Heart right ventricle (tissue), 16 donors: ENCODE measurements at regions not wholly inside any gene's neighbourhood (a gene's known extent, or its start where the extent isn't known, plus 50 kb on each side); places are given as distances from the start of the nearest gene placed in this dataset.

ENCODE experiments used
- ATAC-seq, 8 donors: fragments of 200-7000 bp; cut with Tn5 transposase; one replicate each; pipeline ENCODE4 v1.9.1; 2020; ENCODE audit warnings: mild to moderate bottlenecking in 8 of 8, moderate library complexity in 8 of 8, moderate number of reproducible peaks in 1 of 8
- DNase-seq, 2 donors: peaks; one replicate each; pipeline ENCODE4 v3.0.0-alpha.2; 2020
- H3K27ac ChIP-seq, 10 donors: fragments of 200-600 bp; sonication (generic) in 2 of 10; one replicate each; pipeline versions ENCODE4 v1.5.0 to v1.8.0; 2020 to 2022; ENCODE audit warnings: mild to moderate bottlenecking in 3 of 10
- H3K27me3 ChIP-seq, 7 donors: fragments of 200-600 bp; one replicate each; pipeline ENCODE4 v1.8.0; 2021 to 2022; ENCODE audit warnings: mild to moderate bottlenecking in 2 of 7
- H3K36me3 ChIP-seq, 9 donors: fragments of 200-600 bp; sonication (generic) in 1 of 9; one replicate each; pipeline versions ENCODE4 v1.5.0 to v1.8.0; 2020 to 2022; ENCODE audit warnings: mild to moderate bottlenecking in 2 of 9
- H3K4me1 ChIP-seq, 9 donors: fragments of 200-600 bp; sonication (generic) in 1 of 9; one replicate each; pipeline versions ENCODE4 v1.5.0 to v1.8.0; 2020 to 2022; ENCODE audit warnings: mild to moderate bottlenecking in 4 of 9
- H3K4me3 ChIP-seq, 10 donors: fragments of 200-600 bp; sonication (generic) in 2 of 10; one replicate each; pipeline versions ENCODE4 v1.5.0 to v1.8.0; 2020 to 2022; ENCODE audit warnings: mild to moderate bottlenecking in 7 of 10, moderate library complexity in 2 of 10
- H3K9me3 ChIP-seq, 11 donors: fragments of 200-600 bp in 10 of 11; sonication (generic) in 2 of 11; one replicate each; pipeline versions ENCODE4 v1.5.0 to v1.8.0; 2013 to 2022; ENCODE audit warnings: mild to moderate bottlenecking in 2 of 11, control low read depth in 1 of 11, moderate library complexity in 1 of 11
- CTCF ChIP-seq, 9 donors: fragments of 200-600 bp; sonication (generic) in 2 of 9; IDR thresholded peaks; one replicate each; pipeline versions ENCODE4 v1.5.0 to v1.8.0; 2021 to 2022; ENCODE audit warnings: antibody characterized with exemption in 9 of 9, mild to moderate bottlenecking in 5 of 9, moderate library complexity in 1 of 9
- WGBS, 2 donors: extraction: QIAGEN DNeasy Blood & Tissue Kit; methylation state at CpG; one replicate each; pipeline ENCODE4 v1.1.7; 2013; ENCODE audit warnings: inconsistent platforms in 1 of 2; 5-methylcytosine and 5-hydroxymethylcytosine counted together
- intact Hi-C, 10 donors: fragments of 100-400 bp; cut with DNase I; formaldehyde crosslinking; loops; one replicate each; pipeline versions ENCODE4 v1.11.1 to v1.14.2; 2022
- donor health status: Arrhythmogenic right ventricular cardiomyopathy.
- donor health status: ischemic (EF 13 %, LVEDD 7.1; RV severe dilation, severe dysfunction).
- donor health status: healthy with polysubstance abuse.
- donor health status: DM: no; HTN: yes; CAD: no.
- donor health status: DM: no; HTN: no; CAD: no.
- donor health status: ischemic (EF 25% LVEDD 6.9; RV normal size, moderate dysfunction).
- donor health status: ischemic (EF 25% LVEDD 5.7; RV mildly dilated, moderate dysfunction).
- donor health status: healthy.
- donor health status: DM: yes; HTN: yes; CAD: no.
- donor health status: Ischemic cardiomyopathy.
- donor health status: ischemic (EF 35%, LVEDD 5.7; RV mildly dilated, moderate dysfunction).
- donor health status: nonischemic (EF 11% LVEDD 7.7; RV severe dilation, severe dysfunction).
- donor health status: DM: yes; HTN: yes; CAD: no.
- donor health status: PGD.
- donor health status: ischemic (EF 29% LVEDD 5.4; RV normal size, mild dysfunction).
- donor health status: nonischemic (EF 23%, LVEDD 6.1; RV moderate dilation, normal function).

- H3K9me3 ChIP-seq: no peaks in the 10 kb centered on the region
- no peak for TF ChIP-seq CTCF (IDR thresholded peaks at IDR 0.05)
- no peaks in the 10 kb centered on the region for H3K36me3 ChIP-seq
- ATAC-seq (no peak), DNase-seq (no peak)
- 77 to 79% methylated on average over 1 of the region's 1 CpG for WGBS, 2 donors
- H3K4me1 ChIP-seq: no peaks in the 10 kb centered on the region
- H3K27me3 ChIP-seq: no peaks in the 10 kb centered on the region
- intact Hi-C loops: loop anchor here in 1 of 10 donors (10.0 kb wide), 1 partner anchor 234 kb away; the partner anchor contains the start of gene TENT5A
- no peak overlapping the region for H3K4me3 ChIP-seq
- H3K27ac ChIP-seq: no peak overlapping the region
These were observed 236.0 kb upstream of the TENT5A start for GRCh38 chr6:81988446-81988845.

DNA sequence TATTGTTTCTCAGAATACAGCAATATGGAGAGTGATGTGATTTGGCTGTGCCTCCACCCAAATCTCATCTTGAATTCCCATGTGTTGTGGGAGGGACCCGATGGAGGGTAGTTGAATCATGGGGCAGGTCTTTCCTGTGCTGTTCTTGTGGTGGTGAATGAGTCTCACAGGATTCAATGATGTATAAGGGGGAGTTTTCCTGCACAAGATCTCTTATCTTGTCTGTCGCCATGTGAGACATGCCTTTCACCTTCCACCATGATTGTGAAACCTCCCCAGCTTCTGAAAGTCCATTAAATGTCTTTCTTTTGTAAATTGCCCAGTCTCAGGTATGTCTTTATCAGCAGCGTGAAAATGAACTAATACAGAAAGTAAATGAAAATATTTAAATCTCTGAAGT, 234.8 kb upstream of the TENT5A start:
- Histone ChIP-seq H3K4me1 (no peaks in the 10 kb centered on the region), H3K4me3 (no peak overlapping the region), H3K9me3 (no peaks in the 10 kb centered on the region), H3K27ac (no peak overlapping the region), H3K36me3 (no peaks in the 10 kb centered on the region), H3K27me3 (no peaks in the 10 kb centered on the region)
- ATAC-seq (no peak), DNase-seq (no peak)
- no peak for TF ChIP-seq CTCF (IDR thresholded peaks at IDR 0.05)
- 78 to 90% methylated on average over 3 of the region's 3 CpGs for WGBS, 2 donors
- intact Hi-C loops: loop anchor here in 1 of 10 donors (10.0 kb wide), 1 partner anchor 232 kb away; the partner anchor contains the start of gene TENT5A

GRCh38 chr6:81985191-81985590, 232.7 kb upstream of the TENT5A start:
- no peak for TF ChIP-seq CTCF (IDR thresholded peaks at IDR 0.05)
- Histone ChIP-seq H3K36me3 (no peaks in the 10 kb centered on the region), H3K4me3 (no peak overlapping the region), H3K27me3 (no peaks in the 10 kb centered on the region), H3K27ac (no peak overlapping the region), H3K9me3 (peaks cover 0 to 3% (median 0%) of the 10 kb centered on the region in 11 donors), H3K4me1 (peaks cover 0 to 8% (median 0%) of the 10 kb centered on the region in 9 donors)
- 87 to 89% methylated on average over 1 of the region's 1 CpG for WGBS, 2 donors
- intact Hi-C loops: loop anchor here in 1 of 10 donors (10.0 kb wide), 1 partner anchor 230 kb away; the partner anchor contains the start of gene TENT5A
- DNase-seq: no peak
- ATAC-seq: no peak

GRCh38 chr6:81984599-81984998, 232.1 kb upstream of the TENT5A start:
- Histone ChIP-seq H3K36me3 (no peaks in the 10 kb centered on the region), H3K27ac (no peak overlapping the region), H3K27me3 (no peaks in the 10 kb centered on the region), H3K4me3 (no peak overlapping the region), H3K9me3 (peaks cover 0 to 9% (median 4%) of the 10 kb centered on the region in 11 donors), H3K4me1 (peaks cover 0 to 8% (median 0%) of the 10 kb centered on the region in 9 donors)
- 95 to 96% methylated on average over 1 of the region's 1 CpG for WGBS, 2 donors
- ATAC-seq (no peak), DNase-seq (no peak)
- no peak for TF ChIP-seq CTCF (IDR thresholded peaks at IDR 0.05)
- intact Hi-C loops: loop anchor here in 1 of 10 donors (10.0 kb wide), 1 partner anchor 230 kb away; the partner anchor contains the start of gene TENT5A
